ENCODE measurements at regions not wholly inside any gene's neighbourhood (a gene's known extent, or its start where the extent isn't known, plus 50 kb on each side); places are given as distances from the start of the nearest gene placed in this dataset.

GRCh38 chr2:217552081-217552480 lies 450.7 kb downstream of the TNS1 start:
- no peaks in the 10 kb centered on the region for H3K36me3 ChIP-seq (replicated peaks; ENCODE audit: insufficient read depth, low read depth)
- TF ChIP-seq EZH2 (IDR thresholded peaks at IDR 0.05; ENCODE audit: borderline replicate concordance), result no peak
- TF ChIP-seq EZH2phosphoT487 (IDR thresholded peaks at IDR 0.05; ENCODE audit: low read depth, severe bottlenecking, unreplicated experiment), result no peak
- TF ChIP-seq CTCF (IDR thresholded peaks at IDR 0.05; ENCODE audit: poor library complexity), result no peak
- no peaks in the 10 kb centered on the region for H3K9me3 ChIP-seq (ENCODE audit: low read depth)
- H3K79me2 ChIP-seq, result no peaks in the 10 kb centered on the region
- H2AFZ ChIP-seq, result no peak overlapping the region
- no peak overlapping the region for H3K4me3 ChIP-seq
- H3K4me2 ChIP-seq, result peak overlapping the region; percentile 26
- H3K27ac ChIP-seq, result peak overlapping the region; percentile 84
- H3K27me3 ChIP-seq, result no peaks in the 10 kb centered on the region
- no peaks in the 10 kb centered on the region for H3K9me2 ChIP-seq (replicated peaks; ENCODE audit: insufficient read depth)
- peaks cover 46% of the 10 kb centered on the region for H3K4me1 ChIP-seq (ENCODE audit: insufficient read depth)
- no peak for DNase-seq (ENCODE audit: low spot score)
- H4K20me1 ChIP-seq (ENCODE audit: insufficient read depth, poor library complexity, severe bottlenecking), result no peaks in the 10 kb centered on the region
- 53% methylated on average over 4 of the region's 4 CpGs for whole genome bisulfite sequencing (ENCODE audit: low lambda C conversion rate, missing lambda C conversion rate)

GRCh38 chr2:217551252-217551899 lies 451.4 kb downstream of the TNS1 start:
- no peaks in the 10 kb centered on the region for H4K20me1 ChIP-seq (ENCODE audit: insufficient read depth, poor library complexity, severe bottlenecking)
- H3K4me2 ChIP-seq, result peak overlapping the region; percentile 26
- no peak overlapping the region for H2AFZ ChIP-seq
- H3K79me2 ChIP-seq, result no peaks in the 10 kb centered on the region
- no peak for TF ChIP-seq CTCF (IDR thresholded peaks at IDR 0.05; ENCODE audit: poor library complexity)
- no peak for TF ChIP-seq EZH2phosphoT487 (IDR thresholded peaks at IDR 0.05; ENCODE audit: low read depth, severe bottlenecking, unreplicated experiment)
- TF ChIP-seq EZH2 (IDR thresholded peaks at IDR 0.05; ENCODE audit: borderline replicate concordance), result no peak
- no peaks in the 10 kb centered on the region for H3K27me3 ChIP-seq
- no peaks in the 10 kb centered on the region for H3K36me3 ChIP-seq (replicated peaks; ENCODE audit: insufficient read depth, low read depth)
- 40% methylated on average over 3 of the region's 3 CpGs for WGBS (ENCODE audit: low lambda C conversion rate, missing lambda C conversion rate)
- H3K9me2 ChIP-seq (replicated peaks; ENCODE audit: insufficient read depth), result no peaks in the 10 kb centered on the region
- peaks cover 46% of the 10 kb centered on the region for H3K4me1 ChIP-seq (ENCODE audit: insufficient read depth)
- H3K27ac ChIP-seq, result peak overlapping the region; percentile 84
- peak; percentile 52 for DNase-seq (ENCODE audit: low spot score)
- H3K4me3 ChIP-seq, result no peak overlapping the region
- no peaks in the 10 kb centered on the region for H3K9me3 ChIP-seq (ENCODE audit: low read depth)

DNA sequence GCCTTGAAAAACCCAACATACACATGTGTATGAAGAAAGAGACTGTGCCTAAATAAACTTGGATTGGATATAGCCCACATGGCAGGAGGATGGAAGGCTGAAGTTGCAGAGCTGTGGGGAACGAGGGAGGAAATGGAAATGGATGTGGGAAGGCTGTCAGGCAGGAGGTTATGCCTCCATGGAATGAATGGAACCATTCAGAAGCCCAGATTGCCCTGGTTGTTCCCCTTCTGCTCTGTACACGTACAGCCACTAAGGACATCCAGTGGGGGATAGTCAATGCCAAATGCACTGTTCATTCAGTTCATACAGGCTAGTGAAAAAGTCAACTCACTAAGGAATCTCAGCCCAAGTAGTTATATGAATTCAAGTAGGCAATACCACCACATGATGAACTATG lies 463.7 kb downstream of the TNS1 start:
- 74% methylated on average over 2 of the region's 2 CpGs for WGBS (ENCODE audit: low lambda C conversion rate, missing lambda C conversion rate)
- no peaks in the 10 kb centered on the region for H3K27me3 ChIP-seq
- H4K20me1 ChIP-seq (ENCODE audit: insufficient read depth, poor library complexity, severe bottlenecking), result no peaks in the 10 kb centered on the region
- no peak for TF ChIP-seq EZH2phosphoT487 (IDR thresholded peaks at IDR 0.05; ENCODE audit: low read depth, severe bottlenecking, unreplicated experiment)
- no peaks in the 10 kb centered on the region for H3K9me3 ChIP-seq (ENCODE audit: low read depth)
- H3K4me1 ChIP-seq (ENCODE audit: insufficient read depth), result no peaks in the 10 kb centered on the region
- H3K4me3 ChIP-seq, result no peak overlapping the region
- no peaks in the 10 kb centered on the region for H3K36me3 ChIP-seq (replicated peaks; ENCODE audit: insufficient read depth, low read depth)
- H2AFZ ChIP-seq, result no peak overlapping the region
- H3K79me2 ChIP-seq, result no peaks in the 10 kb centered on the region
- H3K4me2 ChIP-seq, result no peak overlapping the region
- no peaks in the 10 kb centered on the region for H3K9me2 ChIP-seq (replicated peaks; ENCODE audit: insufficient read depth)
- no peak overlapping the region for H3K27ac ChIP-seq
- no peak for DNase-seq (ENCODE audit: low spot score)

DNA sequence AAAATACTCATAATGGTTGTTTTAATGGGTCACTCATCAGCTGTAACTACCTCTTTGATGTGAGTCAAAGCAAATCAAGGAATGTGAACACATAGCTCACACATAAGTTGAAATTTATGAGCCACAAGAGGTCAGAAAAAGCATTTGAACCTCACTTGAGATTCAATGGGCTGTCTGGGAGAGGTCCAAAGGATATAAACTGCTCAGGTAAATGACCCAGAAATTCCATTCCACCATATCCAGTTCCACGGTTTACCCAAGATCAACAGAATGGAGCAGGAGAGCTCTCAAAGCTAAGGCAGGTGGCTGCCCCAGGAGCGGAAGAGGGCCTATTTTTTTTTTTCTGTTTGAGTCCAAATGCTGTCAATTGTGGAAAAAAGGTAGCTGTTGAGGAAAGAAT lies 464.1 kb downstream of the TNS1 start:
- H3K4me1 ChIP-seq (ENCODE audit: insufficient read depth), result no peaks in the 10 kb centered on the region
- WGBS (ENCODE audit: low lambda C conversion rate, missing lambda C conversion rate), result 75% methylated on average over 2 of the region's 2 CpGs
- H3K9me2 ChIP-seq (replicated peaks; ENCODE audit: insufficient read depth), result no peaks in the 10 kb centered on the region
- no peaks in the 10 kb centered on the region for H3K79me2 ChIP-seq
- H3K27ac ChIP-seq, result no peak overlapping the region
- no peak overlapping the region for H3K4me3 ChIP-seq
- no peaks in the 10 kb centered on the region for H4K20me1 ChIP-seq (ENCODE audit: insufficient read depth, poor library complexity, severe bottlenecking)
- no peaks in the 10 kb centered on the region for H3K27me3 ChIP-seq
- DNase-seq (ENCODE audit: low spot score), result no peak
- no peaks in the 10 kb centered on the region for H3K36me3 ChIP-seq (replicated peaks; ENCODE audit: insufficient read depth, low read depth)
- TF ChIP-seq EZH2 (IDR thresholded peaks at IDR 0.05; ENCODE audit: borderline replicate concordance) (no peak), CTCF (IDR thresholded peaks at IDR 0.05; ENCODE audit: poor library complexity) (no peak), EZH2phosphoT487 (IDR thresholded peaks at IDR 0.05; ENCODE audit: low read depth, severe bottlenecking, unreplicated experiment) (no peak)
- H2AFZ ChIP-seq, result no peak overlapping the region
- no peak overlapping the region for H3K4me2 ChIP-seq
- no peaks in the 10 kb centered on the region for H3K9me3 ChIP-seq (ENCODE audit: low read depth)
